ENCODE measurements at regions not wholly inside any gene's neighbourhood (a gene's known extent, or its start where the extent isn't known, plus 50 kb on each side); places are given as distances from the start of the nearest gene placed in this dataset.
"Not testable (repeated sequence)": the region's sequence is repeated elsewhere in the genome, so short reads cannot be mapped to it uniquely, and the experiment has no call there.

DNA sequence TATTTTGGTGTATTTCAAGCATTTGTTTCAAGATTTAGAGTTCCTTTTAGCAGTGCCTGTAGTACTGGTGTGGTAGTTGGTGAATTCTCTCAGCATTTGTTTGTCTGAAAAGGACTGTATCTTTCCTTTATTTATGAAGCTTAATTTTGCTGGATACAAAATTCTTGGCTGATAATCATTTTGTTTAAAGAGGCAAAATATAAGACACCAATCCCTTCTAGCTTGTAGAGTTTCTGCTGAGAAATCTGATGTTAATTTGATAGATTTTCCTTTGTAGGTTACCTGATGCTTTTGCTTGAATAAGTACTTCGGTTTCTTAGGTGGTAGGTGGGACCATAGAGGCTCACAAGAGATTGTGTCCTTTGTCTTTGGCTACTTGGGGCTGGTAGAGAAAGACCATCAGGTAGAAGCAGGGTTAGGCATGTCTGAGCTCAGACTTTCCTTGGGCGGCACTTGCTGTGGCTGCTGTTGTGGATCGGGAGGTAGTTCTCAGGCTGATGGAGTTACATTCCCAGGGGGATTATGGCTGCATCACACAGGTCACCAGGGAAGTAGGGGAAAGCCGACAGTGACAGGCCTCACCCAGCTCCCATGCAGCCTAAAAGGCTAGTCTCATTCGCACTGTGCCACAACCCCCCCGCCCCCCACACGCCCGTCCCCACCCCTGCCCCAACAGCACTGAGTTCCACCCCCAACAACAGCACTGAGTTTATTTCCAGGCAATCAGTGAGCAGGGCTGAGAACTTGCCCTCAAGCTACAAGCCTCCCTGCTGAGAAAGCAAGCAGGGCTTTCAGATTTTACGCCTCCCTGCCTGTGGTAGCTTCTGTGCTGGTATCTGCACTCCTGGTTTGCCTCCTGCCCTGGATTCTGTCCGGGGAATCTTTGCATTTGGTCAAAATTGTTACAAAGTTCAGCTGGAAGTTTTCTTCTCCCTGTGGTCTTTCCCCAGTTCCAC is 127.1 kb upstream of the GLRA1 start:
- no peak for DNase-seq (ENCODE audit: low read depth in 3 of 3)

DNA sequence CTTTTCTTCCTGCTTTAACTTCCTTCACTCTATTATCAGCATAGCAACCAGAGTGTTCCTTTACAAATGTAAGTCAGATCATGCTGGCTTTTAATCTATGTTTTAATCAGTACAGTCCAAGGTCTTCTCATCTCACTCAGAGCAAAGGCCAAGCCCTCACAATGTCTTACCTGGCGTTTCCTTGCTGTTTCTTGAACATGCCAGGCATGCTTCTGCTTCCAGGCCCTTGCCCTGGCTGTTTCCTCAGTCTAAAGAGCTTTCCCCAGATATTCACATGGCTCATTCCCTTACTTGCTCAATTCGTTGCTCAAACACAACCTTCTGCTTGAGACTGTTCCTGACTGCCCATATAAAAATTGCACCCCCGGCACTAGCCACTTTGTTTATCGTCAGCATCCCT is 121.7 kb upstream of the GLRA1 start:
- no peak for DNase-seq (ENCODE audit: low read depth in 3 of 3)

GRCh38 chr5:152038856-152039255 is 114.2 kb upstream of the GLRA1 start:
- DNase-seq (ENCODE audit: low read depth in 3 of 3), result not testable (repeated sequence)

GRCh38 chr5:152026328-152027024 is 101.8 kb upstream of the GLRA1 start:
- DNase-seq (ENCODE audit: low read depth in 3 of 3), result peak in 1 of 3 experiments; percentile 16

- DNase-seq (ENCODE audit: low read depth in 3 of 3), result no peak
Observed at GRCh38 chr5:152016421-152016820, 91.8 kb upstream of the GLRA1 start.

DNA sequence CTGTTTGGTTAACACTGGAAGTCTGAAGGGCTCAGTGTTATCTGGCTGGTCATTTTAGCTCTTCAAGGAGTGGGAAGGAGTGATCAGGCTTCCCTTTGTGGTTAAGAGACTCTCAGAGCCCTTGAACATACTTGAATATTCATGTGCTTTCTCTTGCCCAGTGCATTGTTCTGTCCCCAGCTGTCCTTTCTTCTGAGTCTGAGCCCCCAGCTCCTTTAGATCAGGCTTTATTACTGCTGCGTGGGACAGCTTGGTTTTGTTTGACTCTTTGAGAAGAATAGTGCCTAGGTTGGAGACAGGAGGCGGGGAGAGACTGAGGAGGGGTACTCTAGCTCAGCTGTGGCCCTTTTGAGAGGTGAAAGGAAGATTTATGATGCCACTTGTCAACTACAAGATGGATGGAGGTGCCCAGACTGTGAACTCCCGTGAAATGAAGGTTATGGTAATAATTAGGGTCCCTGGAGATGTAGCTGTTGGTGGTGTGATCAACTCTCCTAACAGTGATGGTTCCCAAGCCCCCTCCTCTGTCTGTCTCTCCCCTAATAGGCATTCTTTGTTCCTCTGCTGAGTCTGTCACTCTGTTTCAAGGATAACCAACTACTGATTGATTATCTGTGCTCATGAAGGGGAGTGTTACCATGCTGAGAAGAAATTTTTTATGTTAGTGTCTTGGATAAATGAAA is 83.1 kb upstream of the GLRA1 start:
- DNase-seq (ENCODE audit: low read depth in 3 of 3), result no peak

- no peak for DNase-seq (ENCODE audit: low read depth in 3 of 3)
Observed at GRCh38 chr5:152004095-152004494, 79.4 kb upstream of the GLRA1 start.
